ENCODE measurements at regions not wholly inside any gene's neighbourhood (a gene's known extent, or its start where the extent isn't known, plus 50 kb on each side); places are given as distances from the start of the nearest gene placed in this dataset.

GRCh38 chr11:91164452-91164822 is 941.6 kb upstream of the CHORDC1 start:
- peak; percentile 43 for DNase-seq (ENCODE audit: low read depth)

GRCh38 chr11:91163619-91164451 is 941.0 kb upstream of the CHORDC1 start:
- DNase-seq (ENCODE audit: low read depth) = peak; percentile 95

- no peak for DNase-seq (ENCODE audit: low read depth)
These were observed 937.8 kb upstream of the CHORDC1 start for GRCh38 chr11:91160661-91161060.

- DNase-seq (ENCODE audit: low read depth) = peak; percentile 22
These were observed 936.2 kb upstream of the CHORDC1 start for GRCh38 chr11:91158891-91159537.

DNA sequence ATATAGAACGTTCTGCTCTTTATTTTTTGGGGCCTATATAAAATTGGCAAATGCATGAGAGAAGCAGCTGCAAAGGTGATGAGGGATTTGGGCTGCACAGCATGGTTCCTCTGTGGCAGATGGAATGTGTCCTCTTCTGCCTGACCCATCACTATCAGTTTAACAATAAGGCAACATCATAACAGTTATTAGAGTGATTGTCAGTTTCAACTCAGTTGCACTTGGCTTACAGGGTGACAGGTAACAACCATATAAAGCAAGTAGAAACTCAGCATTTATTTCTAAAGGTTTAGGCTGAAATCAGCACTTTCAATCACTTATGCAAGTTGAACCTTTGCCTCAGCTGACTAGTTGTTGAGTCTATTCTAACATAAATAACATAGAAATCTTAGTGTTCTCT is 935.4 kb upstream of the CHORDC1 start:
- no peak for DNase-seq (ENCODE audit: low read depth)

GRCh38 chr11:91156041-91156440 is 933.2 kb upstream of the CHORDC1 start:
- DNase-seq (ENCODE audit: low read depth) = no peak

- no peak for DNase-seq (ENCODE audit: low read depth)
These were observed 925.0 kb upstream of the CHORDC1 start for GRCh38 chr11:91147885-91148284.

GRCh38 chr11:91141655-91142054 is 918.8 kb upstream of the CHORDC1 start:
- DNase-seq (ENCODE audit: low read depth) = no peak

- DNase-seq (ENCODE audit: low read depth) = peak; percentile 15
These were observed 913.8 kb upstream of the CHORDC1 start for GRCh38 chr11:91136631-91137030.

DNA sequence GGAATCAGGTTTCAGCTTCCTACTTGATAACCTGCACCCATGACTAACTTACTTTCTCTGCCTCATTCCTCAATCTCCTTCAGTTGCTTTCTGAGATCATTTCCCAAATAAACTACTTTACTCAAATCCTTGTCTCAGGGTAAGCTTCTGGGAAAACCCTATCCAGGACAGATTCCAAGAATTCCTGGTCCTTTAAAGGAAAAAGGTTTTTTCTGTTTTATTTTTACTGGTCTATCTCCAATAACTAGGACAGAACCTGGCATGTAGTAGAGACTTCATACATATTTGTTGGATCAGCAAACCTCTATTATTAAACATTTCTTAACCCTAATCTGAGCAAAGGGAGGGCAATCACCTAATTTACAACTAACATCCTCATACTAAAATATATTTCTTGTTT is 910.5 kb upstream of the CHORDC1 start:
- no peak for DNase-seq (ENCODE audit: low read depth)

DNA sequence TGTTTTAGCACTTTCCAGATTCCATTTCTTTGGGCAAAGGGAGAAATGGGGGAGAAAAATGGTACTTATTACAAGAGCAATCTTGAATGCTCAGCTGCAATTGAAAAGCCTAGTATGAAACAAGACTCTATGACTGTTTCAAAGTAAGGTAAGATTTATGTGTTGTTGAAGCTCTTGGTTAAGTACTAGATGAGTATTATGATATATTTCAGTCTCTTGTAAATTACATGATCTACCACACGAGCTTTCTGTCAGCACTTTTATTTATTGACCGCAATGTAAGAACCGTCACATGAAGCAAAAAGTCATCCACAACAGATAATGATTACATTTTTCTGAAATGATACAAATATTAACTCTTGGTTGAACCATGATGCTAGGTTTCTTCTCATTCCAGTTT is 906.7 kb upstream of the CHORDC1 start:
- no peak for DNase-seq (ENCODE audit: low read depth)

DNA sequence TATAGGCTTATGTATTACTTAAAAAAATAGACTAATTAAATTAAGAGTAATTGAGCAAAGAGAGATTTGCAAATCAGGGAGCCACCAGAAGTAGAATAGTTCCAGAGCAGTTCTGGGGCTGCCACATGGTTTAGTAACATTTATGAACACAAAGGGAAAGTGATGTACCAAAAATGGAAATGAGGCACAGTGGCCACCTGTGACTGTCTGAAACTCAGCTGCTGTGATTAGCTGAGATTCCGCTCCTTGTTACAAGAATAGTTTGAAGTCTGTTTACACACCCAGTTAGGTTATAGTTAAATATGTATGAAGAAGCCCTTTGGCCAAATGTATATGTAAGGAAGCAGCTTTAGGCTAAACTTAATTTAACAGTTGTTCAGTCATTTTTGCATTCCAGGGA is 901.5 kb upstream of the CHORDC1 start:
- DNase-seq (ENCODE audit: low read depth) = no peak

- DNase-seq (ENCODE audit: low read depth) = no peak
These were observed 892.3 kb upstream of the CHORDC1 start for GRCh38 chr11:91115116-91115515.

- peak; percentile 73 for DNase-seq (ENCODE audit: low read depth)
These were observed 881.4 kb upstream of the CHORDC1 start for GRCh38 chr11:91104237-91104636.

DNA sequence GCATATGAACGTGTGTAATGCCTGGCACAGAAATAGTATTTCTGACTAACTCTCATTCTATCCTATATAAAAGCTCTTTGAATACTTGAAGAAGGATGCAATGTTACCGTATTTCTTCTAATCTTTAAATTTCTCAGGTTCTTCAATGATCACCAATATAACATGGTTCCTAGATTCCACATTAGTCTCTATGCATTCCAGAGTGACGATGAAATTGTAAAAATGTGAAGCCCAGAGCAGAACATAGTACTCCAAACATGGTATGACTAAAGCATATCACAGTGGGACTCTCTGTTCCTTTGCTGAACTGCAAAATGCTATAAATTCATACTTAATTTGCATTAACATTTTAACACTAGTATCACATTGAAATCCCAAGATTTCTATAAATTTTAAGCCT is 877.6 kb upstream of the CHORDC1 start:
- no peak for DNase-seq (ENCODE audit: low read depth)

DNA sequence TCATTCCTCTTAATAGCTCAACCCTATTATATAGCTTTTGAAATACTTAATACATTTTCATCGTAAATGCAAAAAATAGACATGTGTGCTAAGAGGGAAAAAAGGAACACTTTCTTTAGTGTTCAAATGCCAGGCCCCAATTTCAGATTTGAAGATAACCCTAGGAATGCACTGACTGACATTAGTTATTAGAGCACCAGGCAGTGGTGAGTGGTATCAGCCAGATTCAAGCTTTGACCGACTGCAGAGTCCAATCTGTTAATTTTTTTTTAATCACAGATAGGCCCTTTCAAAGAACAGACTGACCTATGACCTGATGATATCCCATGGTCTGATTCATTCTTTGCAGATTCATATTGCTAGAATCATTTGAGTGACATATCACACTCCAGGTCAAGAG is 874.2 kb upstream of the CHORDC1 start:
- DNase-seq (ENCODE audit: low read depth) = no peak

GRCh38 chr11:91093141-91093540 is 870.3 kb upstream of the CHORDC1 start:
- no peak for DNase-seq (ENCODE audit: low read depth)

- no peak for DNase-seq (ENCODE audit: low read depth)
These were observed 868.7 kb upstream of the CHORDC1 start for GRCh38 chr11:91091563-91091962.

DNA sequence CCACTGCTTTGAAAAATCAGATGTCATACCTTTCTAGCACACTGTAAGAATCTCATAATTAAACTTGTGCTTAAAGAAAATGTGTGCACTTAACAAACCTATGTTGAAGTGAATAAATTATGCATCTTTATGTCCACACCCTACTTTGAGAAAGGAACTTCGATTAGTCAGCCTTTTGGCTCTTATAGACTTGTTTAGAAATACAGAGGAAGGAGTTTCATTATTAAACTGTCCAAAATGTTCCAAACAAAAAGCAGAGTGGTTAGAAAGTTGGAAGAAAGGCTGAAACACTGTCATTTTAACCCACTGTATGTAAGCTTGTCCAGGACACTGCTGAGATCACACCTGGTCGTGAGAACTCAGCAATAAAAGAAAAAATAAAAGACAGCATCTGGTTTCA is 863.2 kb upstream of the CHORDC1 start:
- DNase-seq (ENCODE audit: low read depth) = no peak

DNA sequence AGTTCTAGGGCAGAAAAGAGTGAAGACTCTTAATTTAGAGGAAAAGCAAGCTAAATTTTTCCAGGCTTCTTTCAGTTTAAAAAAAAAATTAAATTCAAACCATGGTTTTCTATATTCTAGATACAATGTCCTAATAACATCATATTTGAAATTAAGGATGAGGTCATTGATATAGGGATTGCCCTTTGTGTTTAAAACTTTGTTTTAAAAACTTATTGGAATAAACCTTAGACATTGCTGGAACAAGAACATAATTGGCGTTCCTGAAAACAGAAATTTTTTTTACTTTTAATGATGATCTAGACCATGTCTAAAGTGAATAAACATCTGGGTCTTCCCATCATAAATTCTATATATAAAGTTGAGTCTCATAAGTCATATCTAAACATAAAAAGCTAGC is 859.4 kb upstream of the CHORDC1 start:
- no peak for DNase-seq (ENCODE audit: low read depth)

GRCh38 chr11:91081440-91082043 is 858.7 kb upstream of the CHORDC1 start:
- DNase-seq (ENCODE audit: low read depth) = peak; percentile 98

- no peak for DNase-seq (ENCODE audit: low read depth)
These were observed 855.4 kb upstream of the CHORDC1 start for GRCh38 chr11:91078221-91078620.
